Ovary (tissue), 3 donors: ENCODE measurements at regions not wholly inside any gene's neighbourhood (a gene's known extent, or its start where the extent isn't known, plus 50 kb on each side); places are given as distances from the start of the nearest gene placed in this dataset.

Experiments used
- CTCF ChIP-seq, 3 donors: fragments of 450-650 bp in 2 of 3; fragments of 200-600 bp in 1 of 3; IDR thresholded peaks; one replicate each; pipeline versions ENCODE4 v1.5.1 to v1.8.0; 2016 to 2022; ENCODE audit warnings: antibody characterized with exemption in 3 of 3, mild to moderate bottlenecking in 1 of 3
- POLR2A ChIP-seq: fragments of 450-650 bp; IDR thresholded peaks from one replicate; pipeline ENCODE4 v1.6.1; 2017; ENCODE audit warnings: antibody characterized with exemption, mild to moderate bottlenecking, moderate library complexity
- donor health status: DM: no; HTN: no; CAD: no.

GRCh38 chr6:147839708-147840610 lies 331.5 kb downstream of the SAMD5 start:
- TF ChIP-seq CTCF (IDR thresholded peaks at IDR 0.05) = no peak
- no peak for TF ChIP-seq POLR2A
